Activated CD8-positive, alpha-beta T cell treated with anti-CD3 and anti-CD28 coated beads for 36 hours (primary cell): ENCODE measurements at regions not wholly inside any gene's neighbourhood (a gene's known extent, or its start where the extent isn't known, plus 50 kb on each side); places are given as distances from the start of the nearest gene placed in this dataset.

Source experiments
- ATAC-seq: fragments of 200-7000 bp; cut with Tn5 transposase; one replicate; pipeline ENCODE4 v1.10.0; 2021; ENCODE audit warnings: mild to moderate bottlenecking, moderate library complexity
- CTCF ChIA-PET: fragments of 350-600 bp; sonication (Branson Sonifier 250); formaldehyde crosslinking; loops from one replicate; lab custom pipeline; 2021; ENCODE audit warnings: antibody characterized with exemption; lab: Charles Lee
- POLR2A ChIA-PET: fragments of 350-600 bp; sonication (Branson Sonifier 250); formaldehyde crosslinking; loops from one replicate; lab custom pipeline; 2021; ENCODE audit warnings: antibody characterized with exemption; lab: Charles Lee
- DNase-seq: peaks from one replicate; pipeline ENCODE4 v3.0.0-alpha.2; 2020
- H3K27ac Mint-ChIP-seq: one replicate; pipeline ENCODE4 v1.8.0; 2021; ENCODE audit warnings: mild to moderate bottlenecking, mixed read lengths
- H3K27me3 Mint-ChIP-seq: one replicate; pipeline ENCODE4 v1.8.0; 2021; ENCODE audit warnings: mixed read lengths
- H3K36me3 Mint-ChIP-seq: one replicate; pipeline ENCODE4 v1.8.0; 2021; ENCODE audit warnings: low read depth, mixed read lengths
- H3K4me1 Mint-ChIP-seq: one replicate; pipeline ENCODE4 v1.8.0; 2021; ENCODE audit warnings: low read depth, mixed read lengths
- H3K4me3 Mint-ChIP-seq: one replicate; pipeline ENCODE4 v1.8.0; 2021; ENCODE audit warnings: mild to moderate bottlenecking, moderate library complexity, mixed read lengths
- H3K9me3 Mint-ChIP-seq: one replicate; pipeline ENCODE4 v1.8.0; 2021; ENCODE audit warnings: mixed read lengths
- CTCF ChIP-seq: fragments of 200-600 bp; IDR thresholded peaks from one replicate; pipeline ENCODE4 v1.8.0; 2022; ENCODE audit warnings: antibody characterized with exemption, mild to moderate bottlenecking
- intact Hi-C: fragments of 100-400 bp; cut with micrococcal nuclease; formaldehyde crosslinking; loops from one replicate; pipeline ENCODE4 v1.10.0; 2022

- Mint-ChIP-seq H3K4me1 (no peaks in the 10 kb centered on the region), H3K36me3 (no peaks in the 10 kb centered on the region), H3K27me3 (no peaks in the 10 kb centered on the region), H3K9me3 (no peaks in the 10 kb centered on the region), H3K27ac (no peak overlapping the region), H3K4me3 (no peak overlapping the region)
- DNase-seq (no peak), ATAC-seq (no peak)
- no peak for TF ChIP-seq CTCF
- intact Hi-C loops, result no loop called here
- POLR2A ChIA-PET, result no interaction called here
- CTCF ChIA-PET, result no interaction called here
Observed at GRCh38 chr22:48459259-48459658, 1368.4 kb downstream of the BRD1 start.

- Mint-ChIP-seq H3K4me3 (no peak overlapping the region), H3K27me3 (no peaks in the 10 kb centered on the region), H3K4me1 (no peaks in the 10 kb centered on the region), H3K36me3 (no peaks in the 10 kb centered on the region), H3K27ac (no peak overlapping the region), H3K9me3 (no peaks in the 10 kb centered on the region)
- TF ChIP-seq CTCF, result no peak
- POLR2A ChIA-PET, result no interaction called here
- intact Hi-C loops, result no loop called here
- CTCF ChIA-PET, result no interaction called here
- no peak for DNase-seq
- no peak for ATAC-seq
Observed at GRCh38 chr22:48456449-48456848, 1371.2 kb downstream of the BRD1 start.

- no peak for DNase-seq
- ChIA-PET POLR2A (interaction anchor here (0.6 kb wide), 1 partner anchor 913 kb away, joined by 3 read pairs; no protein-coding TSS in a partner anchor), CTCF (no interaction called here)
- no peaks in the 10 kb centered on the region for H3K36me3 Mint-ChIP-seq
- no peak overlapping the region for H3K27ac Mint-ChIP-seq
- intact Hi-C loops, result no loop called here
- H3K4me1 Mint-ChIP-seq, result no peaks in the 10 kb centered on the region
- ATAC-seq, result no peak
- no peak overlapping the region for H3K4me3 Mint-ChIP-seq
- no peak for TF ChIP-seq CTCF
- H3K27me3 Mint-ChIP-seq, result no peaks in the 10 kb centered on the region
- H3K9me3 Mint-ChIP-seq, result no peaks in the 10 kb centered on the region
Observed at GRCh38 chr22:48453751-48454485, 1373.8 kb downstream of the BRD1 start.

- intact Hi-C loops, result no loop called here
- Mint-ChIP-seq H3K4me3 (no peak overlapping the region), H3K4me1 (no peaks in the 10 kb centered on the region), H3K36me3 (no peaks in the 10 kb centered on the region), H3K27ac (no peak overlapping the region), H3K9me3 (no peaks in the 10 kb centered on the region), H3K27me3 (no peaks in the 10 kb centered on the region)
- DNase-seq (no peak), ATAC-seq (no peak)
- POLR2A ChIA-PET, result no interaction called here
- CTCF ChIA-PET, result no interaction called here
- TF ChIP-seq CTCF, result no peak
Observed at GRCh38 chr22:48453171-48453570, 1374.5 kb downstream of the BRD1 start.

GRCh38 chr22:48452766-48453165 lies 1374.9 kb downstream of the BRD1 start:
- Mint-ChIP-seq H3K4me1 (no peaks in the 10 kb centered on the region), H3K4me3 (no peak overlapping the region), H3K36me3 (no peaks in the 10 kb centered on the region), H3K9me3 (no peaks in the 10 kb centered on the region), H3K27me3 (no peaks in the 10 kb centered on the region), H3K27ac (no peak overlapping the region)
- CTCF ChIA-PET, result no interaction called here
- no peak for TF ChIP-seq CTCF
- POLR2A ChIA-PET, result no interaction called here
- DNase-seq, result no peak
- intact Hi-C loops, result no loop called here
- ATAC-seq, result no peak
